HG02798 (cell line): ENCODE measurements at regions not wholly inside any gene's neighbourhood (a gene's known extent, or its start where the extent isn't known, plus 50 kb on each side); places are given as distances from the start of the nearest gene placed in this dataset.
"Not testable (repeated sequence)": the region's sequence is repeated elsewhere in the genome, so short reads cannot be mapped to it uniquely, and the experiment has no call there.

ENCODE experiments used
- ATAC-seq: cut with Tn5 transposase; IDR thresholded peaks from one replicate; pipeline ENCODE4 v1.9.1; 2021; ENCODE audit warnings: mild to moderate bottlenecking; ENCODE audit not compliant: unreplicated experiment, poor library complexity

GRCh38 chr2:7502336-7502735 is 585.1 kb downstream of the RNF144A start:
- ATAC-seq: no peak

DNA sequence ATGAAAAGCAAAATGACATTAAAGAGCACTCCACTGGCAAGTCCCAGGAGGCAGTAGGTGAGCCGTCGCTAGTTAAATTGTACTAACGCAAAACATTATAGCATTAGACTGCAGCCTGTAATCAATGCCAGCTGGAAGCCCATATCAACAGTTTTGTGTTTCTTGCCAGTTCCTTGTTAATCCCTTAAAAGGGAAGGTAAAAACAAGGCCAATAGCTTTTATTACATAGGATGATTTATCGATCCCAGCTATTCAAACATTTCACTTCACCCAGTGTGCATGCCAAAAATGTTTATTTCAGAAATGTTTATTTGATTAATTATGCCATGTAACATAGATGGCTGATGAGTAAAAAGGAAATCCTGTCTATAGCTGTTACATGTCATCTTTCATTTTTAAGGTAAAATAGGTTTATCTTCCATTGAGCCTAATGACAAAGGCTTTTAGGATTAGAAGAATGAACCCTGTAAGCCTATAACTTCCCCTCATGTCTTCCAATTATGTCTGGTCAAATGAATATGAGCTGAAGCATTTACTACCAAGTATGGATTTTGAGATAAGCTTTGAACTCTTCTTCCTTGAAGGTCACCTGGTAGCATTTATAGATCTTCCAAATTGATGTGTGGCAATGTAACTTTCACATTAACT is 591.2 kb downstream of the RNF144A start:
- ATAC-seq: no peak

GRCh38 chr2:7510353-7510752 is 593.1 kb downstream of the RNF144A start:
- no peak for ATAC-seq

- no peak for ATAC-seq
Measured at GRCh38 chr2:7513834-7514233, 596.6 kb downstream of the RNF144A start.

DNA sequence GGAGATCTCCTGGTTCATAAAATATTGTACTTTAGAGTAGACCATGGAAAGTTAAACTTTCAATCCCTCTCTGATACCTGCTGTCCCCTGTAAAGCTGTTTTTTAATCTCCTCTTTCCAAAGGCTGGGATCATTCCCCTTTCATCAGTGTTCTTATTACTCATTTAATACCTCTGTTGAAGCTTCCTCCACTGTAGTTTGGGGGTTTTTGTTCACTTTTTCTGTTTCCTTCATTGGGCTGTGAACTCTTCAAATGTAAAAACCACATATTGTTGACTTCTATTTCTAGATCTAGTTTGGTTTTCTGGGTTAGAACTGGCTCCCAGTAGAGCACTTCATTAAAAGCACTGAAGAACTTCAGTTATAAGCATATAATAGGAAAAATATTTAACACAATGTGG is 598.1 kb downstream of the RNF144A start:
- ATAC-seq: no peak

DNA sequence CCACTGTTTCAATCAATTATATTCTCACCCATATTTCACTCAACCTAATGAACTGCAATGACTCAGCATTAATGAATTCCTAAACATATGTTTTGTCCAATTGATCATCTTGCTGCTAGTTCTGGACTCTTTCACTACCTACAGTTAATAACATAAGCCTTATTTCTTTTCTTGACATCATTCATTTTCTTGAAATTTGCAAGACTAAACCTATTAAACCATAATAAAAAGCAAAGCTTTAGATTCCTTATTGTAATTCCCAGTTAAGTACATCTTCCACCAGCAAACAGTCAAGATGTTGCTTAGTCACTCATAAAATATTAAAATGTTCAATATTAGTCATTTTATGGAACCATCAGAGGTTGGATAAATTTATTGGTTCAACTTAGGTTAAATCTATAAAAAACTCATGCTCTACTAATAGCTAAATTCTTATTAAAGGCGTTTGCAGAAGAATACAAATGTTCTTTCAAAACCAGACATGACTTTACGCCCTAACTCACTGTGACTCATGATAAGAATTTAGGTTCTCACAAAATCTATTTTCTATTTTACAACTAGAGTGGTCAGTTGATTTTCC is 599.4 kb downstream of the RNF144A start:
- no peak for ATAC-seq

GRCh38 chr2:7517088-7517487 is 599.9 kb downstream of the RNF144A start:
- ATAC-seq: no peak

DNA sequence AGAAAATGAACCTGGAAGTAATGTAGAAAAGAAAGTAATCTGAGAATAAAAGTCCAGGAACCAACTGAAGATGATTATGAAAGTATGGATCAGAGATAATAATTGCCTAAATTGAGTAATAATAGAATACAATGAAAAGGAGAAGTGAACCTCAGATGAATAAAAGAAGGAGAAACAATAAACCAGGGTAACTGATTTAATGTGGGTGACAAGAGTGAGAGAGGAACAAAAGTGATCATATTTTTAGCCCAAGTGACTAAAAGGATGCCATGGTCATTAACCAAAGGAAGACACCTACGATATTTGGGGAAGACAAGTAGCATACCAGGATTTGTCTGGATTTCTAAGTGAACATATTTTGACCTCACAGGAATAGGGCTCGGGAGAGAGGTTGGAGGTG is 600.6 kb downstream of the RNF144A start:
- no peak for ATAC-seq

- ATAC-seq: no peak
Measured at GRCh38 chr2:7523481-7524120, 606.4 kb downstream of the RNF144A start.

GRCh38 chr2:7524195-7524594 is 607.0 kb downstream of the RNF144A start:
- no peak for ATAC-seq

GRCh38 chr2:7525746-7526145 is 608.5 kb downstream of the RNF144A start:
- ATAC-seq: no peak

DNA sequence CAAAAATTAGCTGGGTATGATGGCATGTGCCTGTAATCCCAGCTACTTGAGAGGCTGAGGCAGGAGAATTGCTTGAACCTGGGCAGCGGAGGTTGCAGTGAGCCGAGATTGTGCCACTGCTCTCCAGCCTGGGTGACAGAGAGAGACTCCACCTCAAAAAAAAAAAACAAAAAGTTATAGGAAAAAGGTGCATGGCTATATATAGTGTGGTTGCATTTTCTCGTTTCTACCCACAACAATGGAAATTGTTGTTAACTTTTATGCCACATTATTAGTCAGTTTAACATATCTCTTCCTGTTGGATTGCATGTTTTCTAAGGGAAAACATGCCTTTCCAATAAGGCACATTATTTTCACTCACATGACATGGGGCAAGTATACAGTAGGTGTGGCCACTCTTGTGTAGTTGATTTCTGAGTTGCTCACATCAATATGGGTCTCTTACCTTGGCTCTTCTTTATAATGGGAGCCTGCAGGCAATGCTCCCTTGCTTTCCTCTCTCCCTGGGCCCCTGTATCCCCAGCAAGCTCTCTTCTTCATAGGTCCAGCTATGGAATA is 610.0 kb downstream of the RNF144A start:
- no peak for ATAC-seq

DNA sequence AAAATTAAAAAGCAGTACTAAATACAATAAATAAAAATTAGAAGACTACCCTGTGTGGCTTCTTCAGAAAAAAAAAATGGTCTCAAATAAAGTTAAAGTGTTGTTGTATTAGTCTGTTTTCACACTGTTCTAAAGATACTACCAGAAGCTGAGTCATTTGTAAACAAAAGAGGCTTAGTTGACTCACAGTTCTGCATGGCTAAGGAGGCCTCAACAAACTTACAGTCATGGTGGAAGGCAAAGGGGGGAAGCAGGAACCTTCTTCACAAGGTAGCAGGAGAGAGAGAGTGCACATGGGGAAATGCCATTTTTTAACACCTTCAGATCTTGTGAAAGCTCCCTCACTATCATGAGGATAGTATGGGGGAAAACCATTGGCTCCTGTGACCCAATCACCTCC is 612.8 kb downstream of the RNF144A start:
- no peak for ATAC-seq

- ATAC-seq: no peak
Measured at GRCh38 chr2:7539077-7539476, 621.9 kb downstream of the RNF144A start.

DNA sequence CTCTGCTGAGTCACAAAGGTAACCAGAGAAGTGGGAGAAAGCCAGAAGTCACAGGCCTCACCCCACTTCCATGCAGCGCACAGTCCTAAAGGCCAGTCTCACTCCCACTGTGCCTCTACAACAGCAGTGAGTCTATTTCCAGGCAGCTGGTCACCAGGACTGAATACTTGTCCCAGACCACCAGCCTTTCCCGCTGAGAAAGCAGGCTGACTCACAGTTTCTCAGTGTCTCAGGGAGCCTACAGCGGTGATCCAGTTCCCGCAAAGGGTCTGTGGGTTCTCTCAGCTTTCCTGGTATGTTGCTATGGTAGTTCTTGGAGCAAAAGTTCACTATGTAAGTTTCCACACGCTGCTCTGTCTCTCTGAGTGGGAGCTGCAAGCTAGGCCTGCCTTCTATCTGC is 622.5 kb downstream of the RNF144A start:
- ATAC-seq: no peak

- ATAC-seq: no peak
Measured at GRCh38 chr2:7552825-7553570, 635.8 kb downstream of the RNF144A start.

DNA sequence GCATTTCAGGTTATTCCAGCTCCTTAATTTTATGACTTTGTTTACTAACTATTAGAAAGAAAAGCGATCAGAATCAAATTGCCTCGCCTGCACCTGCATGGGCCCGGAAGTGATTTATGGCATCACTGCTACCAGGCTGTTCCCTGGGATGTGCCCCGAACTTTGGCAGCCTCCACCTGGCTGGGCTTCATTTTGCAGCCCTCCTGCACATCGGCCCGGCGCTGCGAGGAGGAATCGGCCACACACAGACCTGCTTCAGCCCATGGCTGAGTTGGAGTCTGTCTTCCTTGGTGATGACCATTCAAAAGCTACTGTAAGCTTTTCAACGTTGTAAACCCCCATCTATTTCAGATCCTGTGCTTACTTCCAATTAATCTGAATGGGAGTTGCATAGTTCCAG is 638.0 kb downstream of the RNF144A start:
- no peak for ATAC-seq

GRCh38 chr2:7557376-7557775 is 640.2 kb downstream of the RNF144A start:
- ATAC-seq: no peak

GRCh38 chr2:7559791-7560190 is 642.6 kb downstream of the RNF144A start:
- no peak for ATAC-seq

- no peak for ATAC-seq
Measured at GRCh38 chr2:7566382-7566881, 649.2 kb downstream of the RNF144A start.

DNA sequence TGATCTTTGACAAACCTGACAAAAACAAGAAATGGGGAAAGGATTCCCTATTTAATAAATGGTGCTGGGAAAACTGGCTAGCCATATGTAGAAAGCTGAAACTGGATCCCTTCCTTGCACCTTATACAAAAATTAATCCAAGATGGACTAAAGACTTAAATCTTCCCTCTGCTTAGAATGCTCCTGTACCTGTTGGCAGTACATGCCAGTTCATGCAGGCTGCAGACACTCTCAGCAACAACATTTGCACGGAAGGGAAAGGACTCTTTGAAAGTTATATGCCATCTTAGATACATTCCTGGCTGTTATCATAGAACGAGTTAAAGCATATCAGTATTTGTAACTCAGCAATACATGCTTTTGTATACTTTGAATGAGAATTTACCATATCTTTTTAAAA is 649.9 kb downstream of the RNF144A start:
- not testable (repeated sequence) for ATAC-seq
